ENCODE measurements at regions not wholly inside any gene's neighbourhood (a gene's known extent, or its start where the extent isn't known, plus 50 kb on each side); places are given as distances from the start of the nearest gene placed in this dataset.

- TF ChIP-seq, protein P1, sequence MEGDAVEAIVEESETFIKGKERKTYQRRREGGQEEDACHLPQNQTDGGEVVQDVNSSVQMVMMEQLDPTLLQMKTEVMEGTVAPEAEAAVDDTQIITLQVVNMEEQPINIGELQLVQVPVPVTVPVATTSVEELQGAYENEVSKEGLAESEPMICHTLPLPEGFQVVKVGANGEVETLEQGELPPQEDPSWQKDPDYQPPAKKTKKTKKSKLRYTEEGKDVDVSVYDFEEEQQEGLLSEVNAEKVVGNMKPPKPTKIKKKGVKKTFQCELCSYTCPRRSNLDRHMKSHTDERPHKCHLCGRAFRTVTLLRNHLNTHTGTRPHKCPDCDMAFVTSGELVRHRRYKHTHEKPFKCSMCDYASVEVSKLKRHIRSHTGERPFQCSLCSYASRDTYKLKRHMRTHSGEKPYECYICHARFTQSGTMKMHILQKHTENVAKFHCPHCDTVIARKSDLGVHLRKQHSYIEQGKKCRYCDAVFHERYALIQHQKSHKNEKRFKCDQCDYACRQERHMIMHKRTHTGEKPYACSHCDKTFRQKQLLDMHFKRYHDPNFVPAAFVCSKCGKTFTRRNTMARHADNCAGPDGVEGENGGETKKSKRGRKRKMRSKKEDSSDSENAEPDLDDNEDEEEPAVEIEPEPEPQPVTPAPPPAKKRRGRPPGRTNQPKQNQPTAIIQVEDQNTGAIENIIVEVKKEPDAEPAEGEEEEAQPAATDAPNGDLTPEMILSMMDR (IDR thresholded peaks at IDR 0.05; ENCODE audit: insufficient read depth, low read depth, low read length, missing control alignments), result no peak
- no peak for DNase-seq (ENCODE audit: low read depth)
These were observed 80.4 kb upstream of the PDE1C start for GRCh38 chr7:32150589-32150988.

GRCh38 chr7:32150039-32150438 is 79.8 kb upstream of the PDE1C start:
- DNase-seq (ENCODE audit: low read depth), result no peak
- H3K4me3 ChIP-seq (ENCODE audit: low read depth, low read length), result no peak overlapping the region
- TF ChIP-seq, protein P1 (IDR thresholded peaks at IDR 0.05; ENCODE audit: insufficient read depth, low read depth, low read length, missing control alignments), result no peak

More at GRCh38 chr7:32150589-32150988, 80.4 kb upstream of the PDE1C start:
- no peak overlapping the region for H3K4me3 ChIP-seq (ENCODE audit: low read depth, low read length)

DNA sequence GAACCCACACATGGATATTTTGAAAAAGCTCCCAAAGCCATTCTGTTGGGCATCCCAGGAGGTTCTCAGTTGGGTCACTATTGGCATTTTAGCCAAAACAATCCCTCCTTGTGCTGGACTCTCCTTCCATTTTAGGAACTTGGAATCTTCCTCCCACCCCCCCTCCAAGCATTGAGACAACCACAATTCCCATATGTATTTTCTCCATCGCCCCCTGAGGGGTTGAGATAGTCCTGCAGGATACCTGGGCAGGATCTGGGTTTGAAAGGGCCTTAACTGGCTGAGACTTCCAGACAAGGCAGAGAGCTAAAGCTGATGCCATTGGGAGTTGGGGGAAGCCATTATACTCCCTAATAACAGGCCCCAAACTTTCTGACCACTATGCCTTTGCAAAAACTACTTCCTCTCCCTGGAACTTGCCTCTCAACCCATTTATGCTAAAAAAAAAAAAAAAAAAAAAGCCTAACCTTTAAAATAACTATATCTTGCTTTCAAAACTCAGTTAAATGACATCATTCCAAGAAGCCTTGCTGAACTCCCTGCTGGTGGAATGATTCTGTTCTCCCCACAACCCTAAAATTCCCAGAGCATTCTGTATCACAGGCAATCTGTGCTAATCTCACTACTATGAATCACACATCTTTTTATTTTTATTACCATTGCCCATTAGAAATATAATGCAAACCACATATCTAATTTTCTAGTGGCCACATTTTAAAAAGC is 77.5 kb upstream of the PDE1C start:
- no peak overlapping the region for H3K4me3 ChIP-seq (ENCODE audit: low read depth, low read length)
- no peak for DNase-seq (ENCODE audit: low read depth)
- TF ChIP-seq, protein P1 (IDR thresholded peaks at IDR 0.05; ENCODE audit: insufficient read depth, low read depth, low read length, missing control alignments), result no peak

DNA sequence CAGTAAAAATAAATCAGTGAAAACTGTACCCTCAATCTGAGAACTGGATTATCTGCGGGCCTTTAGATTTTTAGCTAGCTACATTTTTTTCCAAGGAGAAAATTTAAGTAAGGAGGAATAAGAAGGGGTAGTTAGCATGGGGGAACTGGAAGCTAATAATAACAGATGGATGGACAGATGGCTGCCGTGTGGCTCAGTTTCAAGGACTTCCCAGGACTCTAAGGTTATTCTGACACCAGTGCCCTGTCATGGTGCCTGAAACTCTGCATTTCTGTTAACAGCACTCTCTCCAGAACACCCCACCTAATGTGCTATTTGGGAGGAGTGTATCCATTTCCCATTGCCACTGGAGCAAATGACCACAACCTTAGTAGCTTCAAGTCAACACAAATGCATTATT is 75.7 kb upstream of the PDE1C start:
- TF ChIP-seq, protein P1 (IDR thresholded peaks at IDR 0.05; ENCODE audit: insufficient read depth, low read depth, low read length, missing control alignments), result no peak
- DNase-seq (ENCODE audit: low read depth), result no peak
- no peak overlapping the region for H3K4me3 ChIP-seq (ENCODE audit: low read depth, low read length)

DNA sequence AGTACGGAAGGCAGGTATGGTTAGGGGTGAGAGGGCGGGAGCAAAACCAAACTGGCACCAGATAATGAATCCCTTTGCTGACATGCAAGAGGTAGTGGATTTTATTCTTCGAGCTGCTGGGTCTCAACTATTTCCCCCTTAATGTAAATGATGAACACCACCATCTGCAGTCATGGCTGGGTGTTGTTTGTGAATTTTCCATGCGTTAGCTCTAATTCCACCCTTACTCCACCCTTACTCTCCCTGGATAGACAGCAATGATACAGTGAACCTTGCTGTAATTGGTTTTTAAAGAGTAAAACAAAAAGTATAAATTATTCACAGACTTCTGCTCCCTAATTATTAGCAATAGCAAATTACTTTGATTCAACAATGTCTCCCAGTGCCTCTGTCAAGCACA is 74.5 kb upstream of the PDE1C start:
- TF ChIP-seq, protein P1 (IDR thresholded peaks at IDR 0.05; ENCODE audit: insufficient read depth, low read depth, low read length, missing control alignments), result no peak
- H3K4me3 ChIP-seq (ENCODE audit: low read depth, low read length), result no peak overlapping the region
- DNase-seq (ENCODE audit: low read depth), result no peak

DNA sequence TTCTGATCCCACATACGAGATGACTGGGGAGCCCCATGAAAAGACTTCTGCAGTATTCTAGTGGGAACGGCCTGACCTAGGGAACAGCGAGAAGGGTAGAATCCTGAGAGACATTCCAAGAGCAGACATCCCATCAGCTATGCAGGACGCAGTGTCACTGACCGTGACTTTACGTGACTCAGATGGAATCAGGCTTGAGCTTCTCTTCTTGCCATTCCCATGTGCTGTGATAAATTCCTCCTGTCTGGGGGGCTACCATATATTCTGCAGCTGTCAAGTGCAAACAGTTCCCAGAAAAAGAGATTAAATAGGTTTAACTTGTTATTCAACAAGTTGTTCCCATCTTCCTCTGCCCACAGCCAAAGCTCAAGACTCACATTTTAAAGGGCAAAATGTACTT is 73.1 kb upstream of the PDE1C start:
- no peak for DNase-seq (ENCODE audit: low read depth)
- no peak overlapping the region for H3K4me3 ChIP-seq (ENCODE audit: low read depth, low read length)
- TF ChIP-seq, protein P1 (IDR thresholded peaks at IDR 0.05; ENCODE audit: insufficient read depth, low read depth, low read length, missing control alignments), result no peak

DNA sequence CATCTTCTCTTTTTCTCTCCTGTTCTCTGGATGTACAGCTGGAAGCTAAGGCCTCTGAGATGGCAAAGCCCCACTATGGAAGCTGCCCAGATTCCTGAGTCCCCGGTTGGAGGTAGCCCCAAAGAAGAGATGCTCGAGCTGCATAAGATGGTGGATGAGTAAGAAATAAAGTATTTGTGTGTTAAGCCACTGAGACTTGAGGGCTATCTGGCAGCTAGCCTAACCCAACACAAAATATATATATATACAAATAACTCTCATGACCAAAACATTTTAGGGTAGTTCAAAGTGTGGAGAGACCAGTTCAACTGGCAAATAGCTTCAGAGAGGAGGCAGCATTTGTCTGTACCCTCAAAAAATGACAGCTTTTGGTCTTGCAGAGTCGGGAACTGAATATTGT is 72.4 kb upstream of the PDE1C start:
- TF ChIP-seq, protein P1 (IDR thresholded peaks at IDR 0.05; ENCODE audit: insufficient read depth, low read depth, low read length, missing control alignments), result no peak
- H3K4me3 ChIP-seq (ENCODE audit: low read depth, low read length), result no peak overlapping the region
- no peak for DNase-seq (ENCODE audit: low read depth)
